HCT116 (cell line): ENCODE measurements at regions not wholly inside any gene's neighbourhood (a gene's known extent, or its start where the extent isn't known, plus 50 kb on each side); places are given as distances from the start of the nearest gene placed in this dataset.

Experiments used
- ATAC-seq: fragments of 200-7000 bp; cut with Tn5 transposase; 2 replicates; pipeline ENCODE4 v1.9.1; 2020; ENCODE audit warnings: mild to moderate bottlenecking, moderate library complexity
- BruUV-seq: library from RNA; stranded (reverse); fragments of 400-500 nt; replicated peaks from 2 replicates; lab custom pipeline; 2021; lab: Mats Ljungman, UMichigan
- CTCF ChIA-PET: fragments of 300-600 bp; sonication (Branson Sonifier 250); formaldehyde crosslinking; loops from one replicate; lab custom pipeline; 2021; ENCODE audit warnings: antibody characterized with exemption; lab: Charles Lee
- POLR2A ChIA-PET: fragments of 300-600, 350-600 bp; sonication (Branson Sonifier 250); formaldehyde crosslinking; loops from one replicate; lab custom pipeline; 2021; ENCODE audit warnings: antibody characterized with exemption; lab: Charles Lee
- RAD21 ChIA-PET, 2 experiments: fragments of 300-600 bp; sonication (Branson Sonifier 250); formaldehyde crosslinking; loops; one replicate each; lab custom pipeline; 2023; ENCODE audit warnings: low total read pairs in 2 of 2; ENCODE audit not compliant: uncharacterized antibody in 2 of 2, unreplicated experiment in 2 of 2, low non-redundant PET in 1 of 2; lab: Charles Lee
- DNase-seq: peaks from one replicate; pipeline ENCODE4 v3.0.0-alpha.2; 2010; ENCODE audit warnings: low read depth, low spot score
- H2AFZ ChIP-seq: fragments of 200-600 bp; shearing (Covaris generic), sonication (generic); 2 replicates; pipeline ENCODE4 v1.6.1; 2017; ENCODE audit warnings: low read depth, mixed run types, mixed read lengths, antibody characterized with exemption, low read length; ENCODE audit not compliant: poor library complexity, severe bottlenecking
- H3K27ac ChIP-seq: 2 replicates; pipeline ENCODE4 v1.5.1; 2012; ENCODE audit warnings: low read depth, low read length
- H3K27me3 ChIP-seq: fragments of 200-600 bp; sonication (generic); 2 replicates; pipeline ENCODE4 v1.6.1; 2016; ENCODE audit warnings: mixed run types, low read length, mixed read lengths; ENCODE audit not compliant: insufficient read depth
- H3K36me3 ChIP-seq, 2 experiments: fragments of 200-500 bp in 1 of 2; fragments of 200-600 bp in 1 of 2; sonication (Bioruptor generic) in 1 of 2; sonication (generic) in 1 of 2; 2 replicates each; pipeline versions ENCODE4 v1.5.1 to v1.6.1; 2014 to 2016; ENCODE audit warnings: low read length in 2 of 2, inconsistent platforms in 1 of 2, mixed read lengths in 1 of 2, mixed run types in 1 of 2; ENCODE audit not compliant: insufficient read depth in 2 of 2, control insufficient read depth in 1 of 2
- H3K4me1 ChIP-seq, 2 experiments: fragments of 200-600 bp in 1 of 2; sonication (generic) in 1 of 2; 2 replicates each; pipeline versions ENCODE4 v1.5.1 to v1.6.1; 2012 to 2017; ENCODE audit warnings: low read length in 2 of 2, inconsistent platforms in 1 of 2, mild to moderate bottlenecking in 1 of 2, mixed read lengths in 1 of 2, mixed run types in 1 of 2, moderate library complexity in 1 of 2; ENCODE audit not compliant: insufficient read depth in 2 of 2, control insufficient read depth in 1 of 2
- H3K4me2 ChIP-seq: fragments of 200-600 bp; sonication (generic); 2 replicates; pipeline ENCODE4 v1.6.1; 2017; ENCODE audit warnings: mixed run types, low read length, mixed read lengths
- H3K4me3 ChIP-seq, 2 experiments: fragments of 200-600 bp in 1 of 2; sonication (generic) in 1 of 2; replicated peaks in 1 of 2; 2 replicates each; pipeline ENCODE4 v1.5.1; 2011 to 2016; ENCODE audit warnings: low read length in 2 of 2, control low read depth in 1 of 2, low read depth in 1 of 2, mild to moderate bottlenecking in 1 of 2, mixed read lengths in 1 of 2, mixed run types in 1 of 2
- H3K79me2 ChIP-seq: fragments of 200-600 bp; sonication (generic); 2 replicates; pipeline ENCODE4 v1.6.1; 2017; ENCODE audit warnings: mild to moderate bottlenecking, mixed run types, low read length, moderate library complexity, mixed read lengths; ENCODE audit not compliant: insufficient read depth
- H3K9ac ChIP-seq: fragments of 200-600 bp; sonication (generic); 2 replicates; pipeline ENCODE4 v1.6.1; 2016; ENCODE audit warnings: low read length, mixed read lengths
- H3K9me2 ChIP-seq: fragments of 200-600 bp; sonication (generic), shearing (Covaris generic); 2 replicates; pipeline ENCODE4 v1.6.1; 2017; ENCODE audit warnings: mixed run types, mild to moderate bottlenecking, moderate library complexity; ENCODE audit not compliant: insufficient read depth
- H3K9me3 ChIP-seq, 2 experiments: fragments of 200-500 bp in 1 of 2; fragments of 200-600 bp in 1 of 2; sonication (Bioruptor generic) in 1 of 2; sonication (generic) in 1 of 2; 2 replicates each; pipeline ENCODE4 v1.6.1; 2014 to 2017; ENCODE audit warnings: low read length in 2 of 2, mixed read lengths in 2 of 2, inconsistent platforms in 1 of 2, low read depth in 1 of 2, mild to moderate bottlenecking in 1 of 2, mixed run types in 1 of 2, moderate library complexity in 1 of 2; ENCODE audit not compliant: control insufficient read depth in 1 of 2, insufficient read depth in 1 of 2
- H4K20me1 ChIP-seq: fragments of 200-600 bp; sonication (generic), shearing (Covaris generic); 2 replicates; pipeline ENCODE4 v1.6.1; 2017; ENCODE audit warnings: mixed run types, mild to moderate bottlenecking, moderate library complexity; ENCODE audit not compliant: insufficient read depth
- CBX3 ChIP-seq: IDR thresholded peaks from 2 replicates; pipeline ENCODE4 v1.6.1; 2012; ENCODE audit warnings: low read depth
- CEBPB ChIP-seq: IDR thresholded peaks from 2 replicates; pipeline ENCODE4 v1.6.1; 2012; ENCODE audit warnings: low read depth
- EZH2phosphoT487 ChIP-seq: fragments of 200-600 bp; IDR thresholded peaks from 2 replicates; pipeline ENCODE4 v1.6.1; 2018; ENCODE audit warnings: antibody characterized with exemption, borderline replicate concordance
- POLR2AphosphoS5 ChIP-seq: IDR thresholded peaks from 2 replicates; pipeline ENCODE4 v1.6.1; 2011; ENCODE audit warnings: mild to moderate bottlenecking, low read depth, low read length, moderate library complexity
- SIN3A ChIP-seq: IDR thresholded peaks from 2 replicates; pipeline ENCODE4 v1.6.1; 2012; ENCODE audit warnings: low read depth
- TCF7L2 ChIP-seq: IDR thresholded peaks from 2 replicates; pipeline ENCODE4 v1.7.0; 2011; ENCODE audit warnings: borderline replicate concordance, inconsistent platforms; ENCODE audit not compliant: insufficient read depth, insufficient read length; ENCODE audit errors: extremely low read depth
- ZNF274 ChIP-seq: fragments of 200-500 bp; sonication (Bioruptor generic); IDR thresholded peaks from 2 replicates; pipeline ENCODE4 v1.6.1; 2014; ENCODE audit warnings: mild to moderate bottlenecking, low read depth, low read length, inconsistent platforms
- intact Hi-C: fragments of 100-400 bp; cut with micrococcal nuclease; formaldehyde crosslinking; loops from 2 replicates; pipeline ENCODE4 v1.10.0; 2022
- TF ChIP-seq, protein P1 (sequence below), 3 experiments: fragments of 200-600 bp in 1 of 3; sonication (generic) in 1 of 3; IDR thresholded peaks in 2 of 3; conservative IDR thresholded peaks in 1 of 3; 2 replicates each; pipeline ENCODE4 v1.5.1; 2012 to 2017; ENCODE audit warnings: low read depth in 2 of 3, low read length in 2 of 3, antibody characterized with exemption in 1 of 3, borderline replicate concordance in 1 of 3, control low read depth in 1 of 3, mild to moderate bottlenecking in 1 of 3, mixed read lengths in 1 of 3, mixed run types in 1 of 3, moderate library complexity in 1 of 3; ENCODE audit not compliant: insufficient read depth in 1 of 3
- TF ChIP-seq, protein P2 (sequence below): IDR thresholded peaks from 2 replicates; pipeline ENCODE4 v1.6.1; 2012

DNA sequence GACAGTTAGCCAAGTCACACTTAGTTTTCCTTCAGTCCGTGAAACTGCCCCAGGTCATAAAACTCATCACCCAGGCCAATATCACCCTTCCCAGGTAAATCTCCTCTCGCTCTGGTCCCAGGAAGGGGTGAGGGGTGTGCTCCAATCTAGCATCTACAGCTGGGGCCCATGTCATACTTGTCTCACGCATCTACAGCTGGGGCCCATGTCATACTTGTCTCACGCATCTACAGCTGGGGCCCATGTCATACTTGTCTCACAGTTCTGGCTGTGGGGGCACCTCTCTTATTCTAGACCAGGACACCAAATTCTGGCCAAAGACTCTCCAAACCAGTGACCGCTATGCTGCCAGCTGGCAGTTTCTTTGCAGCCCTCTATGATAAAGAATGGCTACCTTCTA, 123.3 kb upstream of the DLGAP1 start:
- Histone ChIP-seq H3K4me3 (no peak overlapping the region), H3K4me1 (no peaks in the 10 kb centered on the region), H3K4me2 (no peak overlapping the region), H3K27me3 (no peaks in the 10 kb centered on the region), H3K9me2 (no peaks in the 10 kb centered on the region), H4K20me1 (no peaks in the 10 kb centered on the region), H2AFZ (no peak overlapping the region), H3K79me2 (no peaks in the 10 kb centered on the region), H3K9me3 (peaks cover 15 to 38% of the 10 kb centered on the region in 2 experiments; a peak in 2 of 4 replicates), H3K9ac (no peak overlapping the region), H3K36me3 (no peaks in the 10 kb centered on the region), H3K27ac (no peak overlapping the region)
- ATAC-seq (no peak), DNase-seq (no peak)
- TF ChIP-seq, protein P1, sequence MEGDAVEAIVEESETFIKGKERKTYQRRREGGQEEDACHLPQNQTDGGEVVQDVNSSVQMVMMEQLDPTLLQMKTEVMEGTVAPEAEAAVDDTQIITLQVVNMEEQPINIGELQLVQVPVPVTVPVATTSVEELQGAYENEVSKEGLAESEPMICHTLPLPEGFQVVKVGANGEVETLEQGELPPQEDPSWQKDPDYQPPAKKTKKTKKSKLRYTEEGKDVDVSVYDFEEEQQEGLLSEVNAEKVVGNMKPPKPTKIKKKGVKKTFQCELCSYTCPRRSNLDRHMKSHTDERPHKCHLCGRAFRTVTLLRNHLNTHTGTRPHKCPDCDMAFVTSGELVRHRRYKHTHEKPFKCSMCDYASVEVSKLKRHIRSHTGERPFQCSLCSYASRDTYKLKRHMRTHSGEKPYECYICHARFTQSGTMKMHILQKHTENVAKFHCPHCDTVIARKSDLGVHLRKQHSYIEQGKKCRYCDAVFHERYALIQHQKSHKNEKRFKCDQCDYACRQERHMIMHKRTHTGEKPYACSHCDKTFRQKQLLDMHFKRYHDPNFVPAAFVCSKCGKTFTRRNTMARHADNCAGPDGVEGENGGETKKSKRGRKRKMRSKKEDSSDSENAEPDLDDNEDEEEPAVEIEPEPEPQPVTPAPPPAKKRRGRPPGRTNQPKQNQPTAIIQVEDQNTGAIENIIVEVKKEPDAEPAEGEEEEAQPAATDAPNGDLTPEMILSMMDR (IDR thresholded peaks at IDR 0.05 in 2 of 3, conservative IDR thresholded peaks at IDR 0.05 in 1 of 3; ENCODE audit: borderline replicate concordance in 1 of 3, insufficient read depth in 1 of 3, low read depth in 2 of 3, low read length in 2 of 3): no peak
- TF ChIP-seq, protein P2, sequence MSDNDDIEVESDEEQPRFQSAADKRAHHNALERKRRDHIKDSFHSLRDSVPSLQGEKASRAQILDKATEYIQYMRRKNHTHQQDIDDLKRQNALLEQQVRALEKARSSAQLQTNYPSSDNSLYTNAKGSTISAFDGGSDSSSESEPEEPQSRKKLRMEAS: no peak
- TF ChIP-seq CBX3: no peak
- TF ChIP-seq EZH2phosphoT487: no peak
- no peak for TF ChIP-seq CEBPB
- no peak for TF ChIP-seq SIN3A
- TF ChIP-seq POLR2AphosphoS5: no peak
- TF ChIP-seq TCF7L2: no peak
- no peak for TF ChIP-seq ZNF274
- POLR2A ChIA-PET: no interaction called here
- no TSS peak for BruUV-seq
- RAD21 ChIA-PET: no interaction called here
- CTCF ChIA-PET: no interaction called here
- intact Hi-C loops: no loop called here
